Coronary artery (tissue), 2 donors: ENCODE measurements at regions not wholly inside any gene's neighbourhood (a gene's known extent, or its start where the extent isn't known, plus 50 kb on each side); places are given as distances from the start of the nearest gene placed in this dataset.

Source experiments
- DNase-seq: peaks from one replicate; pipeline ENCODE4 v3.0.0-alpha.2; 2017; ENCODE audit warnings: low spot score
- H3K27ac ChIP-seq, 2 donors: fragments of 200-600 bp; sonication (generic); one replicate each; pipeline ENCODE4 v1.5.1; 2016 to 2019
- H3K4me3 ChIP-seq: fragments of 200-600 bp; sonication (generic); 2 replicates; pipeline ENCODE4 v1.5.1; 2016; ENCODE audit warnings: mild to moderate bottlenecking, moderate library complexity
- CTCF ChIP-seq: fragments of 200-600 bp; sonication (generic); IDR thresholded peaks from one replicate; pipeline ENCODE4 v1.5.1; 2019; ENCODE audit warnings: antibody characterized with exemption

DNA sequence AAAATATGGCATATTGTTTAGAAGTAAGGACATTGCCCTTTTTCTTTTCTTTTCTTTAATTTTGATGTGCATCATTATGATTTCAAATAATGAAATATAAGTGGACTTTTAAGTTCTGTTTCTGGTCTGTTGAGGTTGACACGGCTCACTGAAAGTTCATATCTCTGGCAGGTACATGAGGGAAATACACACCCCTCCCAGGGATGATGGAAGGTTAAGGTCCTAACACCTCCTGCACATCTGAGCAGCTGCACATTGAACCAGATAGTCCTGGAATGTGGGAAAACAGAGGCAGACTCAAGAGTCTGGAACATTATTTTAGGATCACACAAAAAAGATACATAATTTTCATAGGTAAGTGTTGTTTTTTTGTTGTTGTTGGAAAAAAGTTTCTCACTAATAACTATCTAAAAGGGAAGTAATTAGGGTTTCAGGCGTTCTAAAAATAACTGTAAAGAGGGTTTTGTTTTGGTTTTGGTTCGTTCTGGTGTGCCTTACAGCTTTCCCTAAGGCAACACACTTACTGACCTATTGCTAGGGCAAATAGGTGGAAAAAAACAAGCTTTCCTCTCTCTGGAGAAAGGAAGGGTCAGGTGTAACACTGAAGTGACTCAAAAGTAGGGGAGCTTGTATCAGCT, 201.2 kb upstream of the PRKCQ start:
- H3K4me3 ChIP-seq: no peak overlapping the region
- no peak for DNase-seq
- H3K27ac ChIP-seq: no peak overlapping the region
- TF ChIP-seq CTCF: no peak

DNA sequence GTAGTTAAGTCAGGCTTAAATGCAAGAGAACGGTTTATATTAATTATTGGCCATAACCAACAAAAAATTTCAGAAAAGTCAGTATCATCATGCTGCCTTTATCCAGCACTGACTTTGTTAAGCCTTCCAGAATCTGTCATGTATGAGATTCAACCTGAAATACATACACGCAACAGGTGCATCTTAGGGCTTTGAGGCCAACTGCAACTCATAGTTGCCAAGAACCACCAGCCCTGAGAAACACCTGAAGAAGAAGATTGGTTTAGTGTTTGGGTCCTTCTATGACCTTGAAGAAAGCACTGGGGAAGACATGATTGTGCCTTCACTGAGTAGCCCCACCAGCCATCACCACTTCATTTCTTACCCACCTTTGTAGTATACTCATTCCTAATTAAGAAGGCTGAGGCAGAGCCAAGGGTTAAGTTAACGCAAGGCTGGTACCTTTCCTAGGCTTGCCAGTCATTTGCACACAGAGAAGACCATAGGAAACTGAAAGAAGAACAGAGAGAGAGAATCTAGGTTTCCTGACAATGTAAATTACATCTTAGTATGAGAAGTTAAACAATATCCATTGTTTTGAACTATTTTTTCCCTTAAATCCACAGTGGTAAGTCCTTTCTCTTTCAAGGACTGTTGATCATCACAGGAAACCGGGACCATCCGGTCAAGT, 200.1 kb upstream of the PRKCQ start:
- no peak for DNase-seq
- Histone ChIP-seq H3K27ac (no peak overlapping the region), H3K4me3 (no peak overlapping the region)
- no peak for TF ChIP-seq CTCF

GRCh38 chr10:6778992-6779701, 199.1 kb upstream of the PRKCQ start:
- H3K4me3 ChIP-seq: no peak overlapping the region
- no peak for DNase-seq
- TF ChIP-seq CTCF: no peak
- H3K27ac ChIP-seq: no peak overlapping the region

DNA sequence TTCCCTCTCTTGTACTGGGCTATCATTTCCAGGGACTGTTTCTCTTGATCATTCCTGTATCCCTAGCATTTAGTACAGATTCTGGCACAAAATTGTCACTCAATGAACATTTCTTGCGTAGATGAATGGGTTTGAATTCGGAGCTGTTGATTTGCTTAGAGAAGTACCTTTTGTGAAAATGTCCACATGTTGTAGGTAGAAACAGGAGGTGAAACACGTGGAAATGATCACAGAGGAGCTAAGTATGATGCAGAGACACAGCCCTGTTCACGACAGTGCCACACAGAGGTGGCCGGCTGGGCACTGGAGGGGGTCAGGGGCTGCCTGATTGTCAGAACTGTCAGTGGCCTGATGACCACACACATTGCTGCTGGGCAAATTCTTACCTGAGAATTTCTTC, 196.1 kb upstream of the PRKCQ start:
- no peak for TF ChIP-seq CTCF
- H3K4me3 ChIP-seq: no peak overlapping the region
- DNase-seq: no peak

DNA sequence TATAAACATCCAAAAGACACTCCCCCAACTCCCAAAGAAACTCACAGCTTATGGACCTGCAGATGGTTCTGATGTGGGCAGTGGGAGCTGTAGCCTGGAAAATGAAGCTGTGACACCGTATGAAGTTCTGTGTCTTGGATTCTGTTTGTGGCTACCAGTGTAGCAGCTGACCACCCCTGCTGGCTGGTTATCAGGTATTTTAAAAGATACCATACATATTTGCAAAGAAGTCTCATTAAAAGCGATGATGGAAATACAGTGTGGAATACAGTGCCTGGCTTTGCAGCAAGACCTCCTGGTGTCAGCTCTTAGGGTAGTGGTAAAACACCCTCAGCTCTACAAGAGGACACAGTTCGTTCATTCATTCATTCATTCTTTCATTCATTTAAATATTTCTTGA, 194.3 kb upstream of the PRKCQ start:
- no peak for TF ChIP-seq CTCF
- DNase-seq: no peak
- Histone ChIP-seq H3K4me3 (no peak overlapping the region), H3K27ac (no peak overlapping the region)

More for the DNA sequence above, 196.1 kb upstream of the PRKCQ start:
- H3K27ac ChIP-seq: no peak overlapping the region

GRCh38 chr10:6771331-6771730, 191.3 kb upstream of the PRKCQ start:
- no peak for TF ChIP-seq CTCF

More at GRCh38 chr10:6771331-6771730, 191.3 kb upstream of the PRKCQ start:
- Histone ChIP-seq H3K27ac (no peak overlapping the region), H3K4me3 (no peak overlapping the region)
- no peak for DNase-seq
